ENCODE measurements at regions not wholly inside any gene's neighbourhood (a gene's known extent, or its start where the extent isn't known, plus 50 kb on each side); places are given as distances from the start of the nearest gene placed in this dataset.

- TF ChIP-seq POLR2AphosphoS5 (IDR thresholded peaks at IDR 0.05; ENCODE audit: borderline replicate concordance, low read depth, low read length) (no peak), EZH2 (IDR thresholded peaks at IDR 0.05) (no peak)
Measured at GRCh38 chr5:152883066-152883775, 478.1 kb upstream of the NMUR2 start.

Data from SK-N-MC (cell line).